Gastrocnemius medialis (tissue), 4 donors: ENCODE measurements at regions not wholly inside any gene's neighbourhood (a gene's known extent, or its start where the extent isn't known, plus 50 kb on each side); places are given as distances from the start of the nearest gene placed in this dataset.

ENCODE experiments used
- ATAC-seq, 2 donors: fragments of 150-250 bp; one replicate each; pipeline ENCODE4 v1.9.1; 2016
- DNase-seq, 2 donors: peaks; one replicate each; pipeline ENCODE4 v3.0.0-alpha.2; 2019
- H3K27ac ChIP-seq, 4 donors: fragments of 200-600 bp; sonication (generic); 1 replicate in 1 of 4; 2 replicates in 3 of 4; pipeline ENCODE4 v1.5.1; 2016 to 2018; ENCODE audit warnings: mild to moderate bottlenecking in 2 of 4, moderate library complexity in 1 of 4
- H3K27me3 ChIP-seq, 3 donors: fragments of 200-600 bp; sonication (generic) in 2 of 3; 1 replicate in 1 of 3; 2 replicates in 2 of 3; pipeline versions ENCODE4 v1.5.1 to v1.6.0; 2016 to 2019; ENCODE audit warnings: mild to moderate bottlenecking in 1 of 3, moderate library complexity in 1 of 3
- H3K36me3 ChIP-seq, 2 donors: fragments of 200-600 bp; sonication (generic) in 1 of 2; one replicate each; pipeline ENCODE4 v1.5.1; 2017 to 2018
- H3K4me1 ChIP-seq, 2 donors: fragments of 200-600 bp; sonication (generic) in 1 of 2; one replicate each; pipeline ENCODE4 v1.5.1; 2016 to 2017; ENCODE audit warnings: mild to moderate bottlenecking in 2 of 2
- H3K4me3 ChIP-seq, 4 donors: fragments of 200-600 bp; sonication (generic) in 3 of 4; 1 replicate in 1 of 4; 2 replicates in 3 of 4; pipeline ENCODE4 v1.5.1; 2016 to 2019; ENCODE audit warnings: mild to moderate bottlenecking in 2 of 4
- H3K9me3 ChIP-seq, 3 donors: fragments of 200-600 bp; sonication (generic) in 2 of 3; 1 replicate in 1 of 3; 2 replicates in 2 of 3; pipeline ENCODE4 v1.5.1; 2016 to 2019
- POLR2A ChIP-seq, 2 donors: fragments of 450-650 bp; IDR thresholded peaks; one replicate each; pipeline ENCODE4 v1.6.1; 2017; ENCODE audit warnings: antibody characterized with exemption in 2 of 2, mild to moderate bottlenecking in 2 of 2, moderate library complexity in 2 of 2
- in situ Hi-C, 4 donors: fragments of 200-750 bp; cut with MboI; loops; one replicate each; pipeline versions ENCODE4 v1.15.0 to v1.8.0; 2017; ENCODE audit warnings: low sequenced_read_pairs in 4 of 4
- intact Hi-C: fragments of 100-400 bp; cut with DNase I; formaldehyde crosslinking; loops from one replicate; pipeline ENCODE4 v1.15.1; 2023; ENCODE audit warnings: low total_unique reads
- TF ChIP-seq, protein P1 (sequence below), 5 experiments: fragments of 450-650 bp in 3 of 5; fragments of 200-600 bp in 2 of 5; sonication (generic) in 2 of 5; IDR thresholded peaks in 4 of 5; conservative IDR thresholded peaks in 1 of 5; 1 replicate in 4 of 5; 2 replicates in 1 of 5; pipeline ENCODE4 v1.5.1; 2016 to 2019; ENCODE audit warnings: antibody characterized with exemption in 5 of 5, mild to moderate bottlenecking in 3 of 5, moderate library complexity in 3 of 5

DNA sequence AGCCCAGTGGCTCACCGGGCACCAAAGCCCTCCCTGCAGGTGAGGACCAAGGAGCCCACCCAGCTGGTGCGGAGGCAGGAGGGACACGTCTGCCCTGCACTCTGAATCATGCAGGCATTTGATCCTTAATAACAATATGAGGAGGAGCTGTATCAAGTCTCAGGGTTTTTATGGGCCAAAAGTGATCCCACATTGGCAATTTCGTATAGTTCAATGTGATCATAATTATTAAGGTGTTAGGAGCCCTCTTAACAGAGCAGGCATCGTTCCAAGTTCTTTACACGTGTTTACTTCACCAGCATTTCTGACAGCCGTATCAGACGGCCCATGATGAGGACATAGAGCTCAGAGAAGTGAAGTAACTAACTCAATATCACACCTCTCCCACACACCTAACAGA is 91.9 kb upstream of the PRR5 start:
- Histone ChIP-seq H3K9me3 (peaks cover 0 to 5% (median 0%) of the 10 kb centered on the region in 3 donors), H3K27ac (no peak overlapping the region), H3K4me1 (no peaks in the 10 kb centered on the region), H3K36me3 (no peaks in the 10 kb centered on the region), H3K4me3 (no peak overlapping the region), H3K27me3 (peaks cover 0 to 4% (median 0%) of the 10 kb centered on the region in 3 donors)
- in situ Hi-C loops (loop anchor here in 1 of 4 donors (25.0 kb wide), 1 partner anchor 98 kb away; no protein-coding TSS in a partner anchor), intact Hi-C loops (no loop called here)
- no peak for TF ChIP-seq POLR2A (IDR thresholded peaks at IDR 0.05)
- TF ChIP-seq, protein P1, sequence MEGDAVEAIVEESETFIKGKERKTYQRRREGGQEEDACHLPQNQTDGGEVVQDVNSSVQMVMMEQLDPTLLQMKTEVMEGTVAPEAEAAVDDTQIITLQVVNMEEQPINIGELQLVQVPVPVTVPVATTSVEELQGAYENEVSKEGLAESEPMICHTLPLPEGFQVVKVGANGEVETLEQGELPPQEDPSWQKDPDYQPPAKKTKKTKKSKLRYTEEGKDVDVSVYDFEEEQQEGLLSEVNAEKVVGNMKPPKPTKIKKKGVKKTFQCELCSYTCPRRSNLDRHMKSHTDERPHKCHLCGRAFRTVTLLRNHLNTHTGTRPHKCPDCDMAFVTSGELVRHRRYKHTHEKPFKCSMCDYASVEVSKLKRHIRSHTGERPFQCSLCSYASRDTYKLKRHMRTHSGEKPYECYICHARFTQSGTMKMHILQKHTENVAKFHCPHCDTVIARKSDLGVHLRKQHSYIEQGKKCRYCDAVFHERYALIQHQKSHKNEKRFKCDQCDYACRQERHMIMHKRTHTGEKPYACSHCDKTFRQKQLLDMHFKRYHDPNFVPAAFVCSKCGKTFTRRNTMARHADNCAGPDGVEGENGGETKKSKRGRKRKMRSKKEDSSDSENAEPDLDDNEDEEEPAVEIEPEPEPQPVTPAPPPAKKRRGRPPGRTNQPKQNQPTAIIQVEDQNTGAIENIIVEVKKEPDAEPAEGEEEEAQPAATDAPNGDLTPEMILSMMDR (IDR thresholded peaks at IDR 0.05 in 4 of 5, conservative IDR thresholded peaks at IDR 0.05 in 1 of 5) = no peak
- DNase-seq (no peak), ATAC-seq (no peak)

DNA sequence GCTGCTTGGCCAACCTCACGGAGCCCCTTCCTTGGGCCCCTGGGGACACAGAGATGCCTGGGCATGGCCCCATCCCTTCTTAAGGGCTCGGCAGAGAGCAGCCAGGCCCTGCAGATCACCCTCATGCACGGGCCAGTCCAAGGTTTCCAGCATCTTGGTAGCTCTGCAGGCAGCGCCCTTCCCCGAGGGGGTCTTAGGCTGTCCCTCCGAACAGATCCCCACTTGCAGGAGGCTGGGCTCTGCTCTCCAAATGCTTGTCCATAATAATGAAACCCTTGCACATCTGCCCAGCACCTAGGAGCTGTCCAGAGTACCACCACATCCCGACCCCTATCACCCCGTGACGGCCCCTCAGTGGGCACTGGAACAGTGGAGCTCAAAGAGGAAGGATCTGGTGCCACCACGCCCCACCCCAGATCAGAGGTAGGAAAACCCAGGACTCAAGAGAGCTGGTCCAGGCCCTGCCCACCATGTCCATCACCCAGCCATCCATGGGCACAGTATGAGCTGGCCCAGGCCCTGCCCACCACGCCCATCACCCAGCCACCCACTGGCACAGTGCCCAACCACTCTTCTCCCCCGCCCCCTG is 92.5 kb upstream of the PRR5 start:
- TF ChIP-seq, protein P1 (IDR thresholded peaks at IDR 0.05 in 4 of 5, conservative IDR thresholded peaks at IDR 0.05 in 1 of 5) = no peak
- no peak for TF ChIP-seq POLR2A (IDR thresholded peaks at IDR 0.05)
- Histone ChIP-seq H3K4me3 (no peak overlapping the region), H3K27ac (no peak overlapping the region), H3K36me3 (no peaks in the 10 kb centered on the region), H3K27me3 (peaks cover 0 to 4% (median 0%) of the 10 kb centered on the region in 3 donors), H3K4me1 (no peaks in the 10 kb centered on the region), H3K9me3 (peaks cover 0 to 5% (median 0%) of the 10 kb centered on the region in 3 donors)
- DNase-seq = no peak
- intact Hi-C loops = no loop called here
- ATAC-seq = no peak
- in situ Hi-C loops = loop anchor here in 1 of 4 donors (25.0 kb wide), 1 partner anchor 97 kb away; no protein-coding TSS in a partner anchor

DNA sequence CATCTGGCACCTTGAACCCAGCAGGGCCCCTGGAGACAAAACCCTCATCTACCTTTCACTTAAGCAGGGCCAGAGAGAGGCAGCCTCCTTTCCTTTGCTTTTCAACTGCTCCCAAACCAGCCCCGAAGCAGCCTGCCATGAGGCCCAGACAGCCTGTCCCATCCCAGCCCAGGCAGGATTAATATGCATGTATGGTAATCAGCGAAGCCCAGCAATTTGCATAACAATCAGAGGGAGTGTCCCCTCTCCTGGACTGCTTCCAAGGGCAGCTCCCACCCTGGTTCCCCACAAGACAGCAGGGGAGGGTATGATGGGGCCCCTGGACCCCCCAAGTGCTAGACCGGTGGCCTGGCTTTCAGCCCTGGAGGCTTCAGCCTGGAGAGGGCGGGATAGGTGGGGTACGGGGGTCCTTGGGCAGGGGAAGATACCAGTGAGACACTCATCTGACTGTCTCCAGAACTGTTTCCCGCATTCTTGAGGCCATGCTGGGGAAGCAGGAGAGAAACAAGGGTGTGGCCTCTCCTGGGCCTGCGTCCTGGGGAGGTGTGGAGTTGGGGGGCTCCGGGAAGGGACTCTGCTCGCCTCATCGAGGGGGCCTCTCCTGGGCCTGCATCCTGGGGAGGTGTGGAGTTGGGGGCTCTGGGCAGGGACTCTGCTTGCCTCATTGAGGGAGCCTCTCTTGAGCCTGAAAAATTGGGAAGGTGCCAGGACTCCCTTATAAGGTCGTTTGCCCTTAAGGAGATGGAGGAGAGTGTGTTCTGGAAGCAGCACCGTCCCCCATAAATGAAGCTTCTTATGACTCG is 93.2 kb upstream of the PRR5 start:
- in situ Hi-C loops = loop anchor here in 1 of 4 donors (25.0 kb wide), 1 partner anchor 96 kb away; no protein-coding TSS in a partner anchor
- DNase-seq = no peak
- ATAC-seq = no peak
- intact Hi-C loops = no loop called here
- no peaks in the 10 kb centered on the region for H3K4me1 ChIP-seq
- no peak overlapping the region for H3K4me3 ChIP-seq
- H3K27ac ChIP-seq = no peak overlapping the region
- TF ChIP-seq, protein P1 (IDR thresholded peaks at IDR 0.05 in 4 of 5, conservative IDR thresholded peaks at IDR 0.05 in 1 of 5) = no peak
- no peak for TF ChIP-seq POLR2A (IDR thresholded peaks at IDR 0.05)
- peaks cover 0 to 5% (median 0%) of the 10 kb centered on the region in 3 donors for H3K9me3 ChIP-seq
- H3K27me3 ChIP-seq = peaks cover 0 to 4% (median 0%) of the 10 kb centered on the region in 3 donors
- no peaks in the 10 kb centered on the region for H3K36me3 ChIP-seq

DNA sequence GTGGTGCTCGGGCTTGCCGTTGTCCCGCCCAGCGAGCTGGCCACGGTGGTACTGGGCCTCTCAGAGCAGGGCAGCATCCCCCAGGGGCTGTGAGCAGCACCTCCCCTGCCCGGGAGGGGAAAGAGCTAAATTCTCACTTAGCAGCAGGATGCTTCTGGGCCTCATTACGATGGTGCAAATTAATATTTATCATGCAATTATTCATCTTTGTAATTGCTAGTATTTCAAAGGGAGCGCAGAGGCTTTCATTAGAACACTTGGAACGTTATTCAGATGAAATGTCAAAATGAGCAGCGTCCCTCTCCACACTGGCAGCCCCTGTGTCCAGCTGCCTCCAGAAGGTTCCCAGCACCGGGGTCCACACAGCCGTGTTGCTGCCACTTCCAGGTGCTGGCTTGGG is 95.9 kb upstream of the PRR5 start:
- DNase-seq (no peak), ATAC-seq (no peak)
- H3K36me3 ChIP-seq = no peaks in the 10 kb centered on the region
- H3K9me3 ChIP-seq = no peaks in the 10 kb centered on the region
- in situ Hi-C loops (loop anchor here in 1 of 4 donors (25.0 kb wide), 1 partner anchor 94 kb away; no protein-coding TSS in a partner anchor), intact Hi-C loops (no loop called here)
- TF ChIP-seq POLR2A (IDR thresholded peaks at IDR 0.05) = no peak
- TF ChIP-seq, protein P1 (IDR thresholded peaks at IDR 0.05 in 4 of 5, conservative IDR thresholded peaks at IDR 0.05 in 1 of 5) = no peak
- H3K27me3 ChIP-seq = peaks cover 0 to 4% (median 0%) of the 10 kb centered on the region in 3 donors
- no peak overlapping the region for H3K27ac ChIP-seq
- H3K4me1 ChIP-seq = no peaks in the 10 kb centered on the region
- no peak overlapping the region for H3K4me3 ChIP-seq
